ENCODE measurements at regions not wholly inside any gene's neighbourhood (a gene's known extent, or its start where the extent isn't known, plus 50 kb on each side); places are given as distances from the start of the nearest gene placed in this dataset.

GRCh38 chr15:96716478-96716877, 386.0 kb downstream of the NR2F2 start:
- no peak for DNase-seq (ENCODE audit: low spot score)
- ATAC-seq = no peak

- DNase-seq (ENCODE audit: low spot score) (no peak), ATAC-seq (peak; percentile 53)
Observed at GRCh38 chr15:96720251-96720650, 389.8 kb downstream of the NR2F2 start.

DNA sequence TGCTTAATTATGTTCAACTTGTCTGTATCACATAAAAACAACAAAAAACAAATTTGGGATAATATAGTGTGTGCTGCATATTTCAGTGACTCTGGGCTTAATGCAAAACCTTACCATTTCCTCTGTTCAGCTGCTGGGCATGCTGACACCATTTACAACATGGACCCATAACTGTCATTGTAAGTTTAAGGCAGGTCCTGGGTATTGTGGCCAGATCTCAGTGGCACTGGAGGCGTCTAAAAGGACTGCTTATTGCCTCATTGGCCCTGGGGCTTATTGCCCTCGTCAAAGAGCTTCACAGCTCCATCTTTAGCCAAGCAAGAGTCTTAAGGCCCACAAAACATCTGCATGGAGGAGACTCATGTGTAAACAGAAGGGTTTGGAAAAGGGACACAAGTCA, 390.2 kb downstream of the NR2F2 start:
- no peak for ATAC-seq
- no peak for DNase-seq (ENCODE audit: low spot score)

DNA sequence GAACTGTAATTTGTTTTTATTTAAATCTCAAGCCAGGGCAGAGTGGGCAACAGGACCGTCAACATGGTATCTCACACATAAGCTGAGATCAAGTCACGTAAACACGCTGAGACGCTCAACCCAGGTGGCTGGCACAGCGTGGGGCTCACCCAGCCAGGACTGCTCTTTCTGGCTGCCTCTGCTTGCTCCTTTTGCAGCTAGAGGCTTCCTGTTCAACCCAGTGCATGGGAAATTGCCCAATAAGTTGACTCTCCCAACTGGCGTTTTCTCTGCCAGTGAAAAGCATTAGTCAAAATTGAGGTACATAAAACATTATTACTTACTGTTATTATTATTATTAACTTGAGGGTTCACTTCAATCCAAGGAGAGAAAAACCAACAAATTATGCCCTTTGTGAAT, 398.1 kb downstream of the NR2F2 start:
- DNase-seq (ENCODE audit: low spot score) (no peak), ATAC-seq (peak; percentile 37)

- no peak for DNase-seq (ENCODE audit: low spot score)
- peak; percentile 79 for ATAC-seq
Observed at GRCh38 chr15:96732704-96733103, 402.2 kb downstream of the NR2F2 start.

- ATAC-seq = peak; percentile 67
- no peak for DNase-seq (ENCODE audit: low spot score)
Observed at GRCh38 chr15:96733721-96734120, 403.2 kb downstream of the NR2F2 start.

- ATAC-seq (no peak), DNase-seq (ENCODE audit: low spot score) (no peak)
Observed at GRCh38 chr15:96735632-96736240, 405.2 kb downstream of the NR2F2 start.

DNA sequence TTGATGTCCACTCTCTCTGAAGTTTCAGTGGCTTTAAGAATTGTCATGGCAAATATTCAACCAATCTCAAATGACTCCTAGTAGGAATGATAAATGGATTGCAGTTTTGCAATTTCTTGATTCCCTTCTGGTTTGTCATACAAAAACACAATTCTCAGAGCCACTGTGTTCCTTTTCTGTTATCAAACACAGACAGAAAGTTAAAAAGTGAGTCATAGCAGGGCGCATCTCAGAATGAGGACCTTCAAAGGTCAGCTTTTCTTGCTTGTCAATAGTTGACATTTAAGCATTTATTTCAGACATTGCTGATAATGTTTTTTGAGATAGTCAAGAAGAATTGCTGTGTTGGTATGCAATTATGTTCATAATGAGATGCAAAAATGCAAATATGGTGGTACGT, 405.9 kb downstream of the NR2F2 start:
- no peak for DNase-seq (ENCODE audit: low spot score)
- ATAC-seq = no peak

- DNase-seq (ENCODE audit: low spot score) (no peak), ATAC-seq (no peak)
Observed at GRCh38 chr15:96737408-96737807, 406.9 kb downstream of the NR2F2 start.

GRCh38 chr15:96746665-96747064, 416.2 kb downstream of the NR2F2 start:
- no peak for DNase-seq (ENCODE audit: low spot score)
- no peak for ATAC-seq

- DNase-seq (ENCODE audit: low spot score) = no peak
- ATAC-seq = no peak
Observed at GRCh38 chr15:96747291-96747690, 416.8 kb downstream of the NR2F2 start.

DNA sequence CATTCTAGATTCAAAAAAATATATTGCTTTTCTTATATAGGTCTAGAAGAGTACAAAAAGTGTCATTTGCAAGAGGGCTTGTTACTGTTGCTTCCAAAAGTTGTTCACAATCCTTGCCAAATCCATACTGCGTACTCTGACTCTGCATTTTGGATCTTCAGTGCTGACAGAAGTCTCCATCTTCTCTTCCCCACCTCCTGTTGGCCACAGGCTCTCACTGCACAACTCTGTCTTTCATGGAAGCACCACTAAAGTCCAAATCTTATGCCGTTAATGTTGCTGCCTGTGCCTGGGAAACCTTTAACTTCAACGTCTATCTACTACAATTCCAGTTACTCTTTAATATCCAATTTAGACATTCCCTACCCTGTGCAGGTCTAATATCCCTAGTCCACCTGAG, 419.9 kb downstream of the NR2F2 start:
- ATAC-seq = no peak
- DNase-seq (ENCODE audit: low spot score) = no peak

DNA sequence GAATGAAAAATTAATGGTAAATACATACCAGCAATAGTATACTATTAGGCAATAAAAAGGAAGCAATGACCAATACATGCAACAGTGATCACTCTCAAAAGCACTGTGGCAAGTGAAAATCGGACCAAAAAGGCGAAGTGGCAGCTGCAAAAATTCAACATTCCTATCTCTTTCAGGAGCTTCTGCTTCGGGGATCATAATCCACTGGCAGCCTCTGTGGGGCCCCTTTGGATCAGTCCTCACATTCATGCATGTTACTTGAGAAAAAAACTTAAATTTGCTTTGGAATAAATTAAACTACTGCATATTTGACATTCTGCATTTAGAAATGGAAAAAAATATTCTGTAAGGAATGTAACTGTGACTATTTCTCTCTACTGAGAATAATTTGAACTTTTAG, 425.6 kb downstream of the NR2F2 start:
- ATAC-seq (no peak), DNase-seq (ENCODE audit: low spot score) (no peak)

- DNase-seq (ENCODE audit: low spot score) = no peak
- ATAC-seq = no peak
Observed at GRCh38 chr15:96756656-96757055, 426.2 kb downstream of the NR2F2 start.

DNA sequence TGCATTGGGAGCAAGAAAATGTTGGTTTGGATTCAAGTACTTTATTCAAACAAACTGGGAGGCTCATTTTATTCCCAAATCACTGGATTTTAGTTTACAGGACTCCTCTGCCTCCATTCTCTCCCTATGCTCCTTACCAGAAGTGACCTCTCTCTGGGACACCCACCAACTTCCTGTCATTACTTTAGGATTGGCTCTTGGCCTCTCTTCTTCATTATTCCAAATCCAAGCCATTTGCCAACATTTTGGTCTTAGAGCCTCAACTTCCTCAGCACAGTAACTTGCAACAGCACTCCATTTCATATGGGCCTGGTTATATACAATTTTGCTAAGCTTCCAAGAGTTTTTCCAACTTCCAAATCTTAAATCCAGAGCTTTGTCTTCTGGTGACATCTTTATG, 432.1 kb downstream of the NR2F2 start:
- no peak for ATAC-seq
- no peak for DNase-seq (ENCODE audit: low spot score)

DNA sequence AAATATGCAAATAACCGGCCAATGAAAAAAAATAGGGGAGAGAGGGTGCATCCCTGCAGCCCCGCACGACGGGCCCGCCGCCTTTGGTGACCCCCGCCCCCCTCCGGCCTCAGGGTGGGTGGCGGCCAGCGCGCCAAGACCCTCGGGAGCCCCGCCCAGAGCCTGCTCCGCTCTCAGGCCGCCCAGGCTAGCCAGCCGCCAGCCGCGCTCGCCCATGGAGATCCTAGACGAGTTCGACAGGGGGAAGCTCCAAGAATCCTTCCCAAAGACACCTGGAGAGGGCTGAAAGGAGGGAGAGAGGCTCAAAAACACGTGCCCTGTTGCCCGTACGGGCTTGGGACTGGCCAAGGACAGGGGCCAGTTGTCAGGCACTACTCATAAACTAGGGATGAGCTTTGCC, 434.0 kb downstream of the NR2F2 start:
- ATAC-seq (no peak), DNase-seq (ENCODE audit: low spot score) (no peak)

- no peak for ATAC-seq
- no peak for DNase-seq (ENCODE audit: low spot score)
Observed at GRCh38 chr15:96764946-96765345, 434.4 kb downstream of the NR2F2 start.

- no peak for ATAC-seq
- DNase-seq (ENCODE audit: low spot score) = no peak
Observed at GRCh38 chr15:96766366-96766765, 435.9 kb downstream of the NR2F2 start.

- DNase-seq (ENCODE audit: low spot score) = no peak
- no peak for ATAC-seq
Observed at GRCh38 chr15:96767703-96768434, 437.4 kb downstream of the NR2F2 start.

DNA sequence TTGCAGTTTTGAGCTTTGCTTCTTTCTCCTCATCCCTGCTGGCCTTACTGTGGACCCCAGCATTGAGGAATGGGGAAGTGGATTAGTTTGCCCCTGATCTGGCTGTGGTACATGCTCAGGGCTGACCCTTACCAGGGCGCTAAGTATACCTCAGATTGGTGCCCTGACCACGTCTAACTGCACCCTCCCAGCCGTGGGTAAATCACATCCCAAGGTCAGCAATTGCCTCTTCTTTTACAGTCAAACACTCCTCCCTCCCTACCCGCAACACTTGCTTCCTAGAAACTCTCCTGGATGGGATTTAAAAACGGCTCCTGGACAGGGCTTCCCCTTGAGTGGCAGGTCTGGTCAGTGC, 437.9 kb downstream of the NR2F2 start:
- no peak for DNase-seq (ENCODE audit: low spot score)
- no peak for ATAC-seq

GRCh38 chr15:96771035-96771434, 440.5 kb downstream of the NR2F2 start:
- DNase-seq (ENCODE audit: low spot score) = no peak
- no peak for ATAC-seq

- DNase-seq (ENCODE audit: low spot score) (no peak), ATAC-seq (no peak)
Observed at GRCh38 chr15:96774216-96774615, 443.7 kb downstream of the NR2F2 start.

DNA sequence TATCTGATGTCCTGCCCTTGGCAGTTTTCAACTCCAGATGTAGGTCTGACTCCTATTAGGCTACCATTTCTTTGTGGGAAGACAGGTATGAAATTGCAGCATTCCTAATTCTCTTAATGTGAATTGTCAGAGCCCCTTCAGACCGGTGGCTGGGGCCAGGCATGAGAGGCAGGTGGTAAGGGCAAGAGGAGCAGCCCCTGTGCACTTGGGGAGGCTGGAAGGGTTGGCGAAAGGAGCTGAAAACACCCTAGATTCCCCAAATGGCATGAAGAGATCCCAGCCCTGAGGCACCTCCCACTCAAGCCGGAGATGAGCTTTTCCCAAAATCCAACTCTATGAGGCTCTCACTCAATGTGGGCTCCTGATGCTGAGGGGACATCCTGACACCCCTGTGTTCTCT, 453.2 kb downstream of the NR2F2 start:
- DNase-seq (ENCODE audit: low spot score) (no peak), ATAC-seq (no peak)
